Brain pericyte (primary cell): ENCODE measurements at regions not wholly inside any gene's neighbourhood (a gene's known extent, or its start where the extent isn't known, plus 50 kb on each side); places are given as distances from the start of the nearest gene placed in this dataset.
"Not testable (repeated sequence)": the region's sequence is repeated elsewhere in the genome, so short reads cannot be mapped to it uniquely, and the experiment has no call there.

ENCODE experiments used
- DNase-seq: peaks from one replicate; pipeline ENCODE4 v3.0.0-alpha.2; 2012; ENCODE audit warnings: low read depth, low spot score

GRCh38 chr7:66574768-66575167, 53.9 kb upstream of the KCTD7 start:
- DNase-seq = not testable (repeated sequence)

GRCh38 chr7:66575398-66575797, 53.3 kb upstream of the KCTD7 start:
- DNase-seq = no peak

DNA sequence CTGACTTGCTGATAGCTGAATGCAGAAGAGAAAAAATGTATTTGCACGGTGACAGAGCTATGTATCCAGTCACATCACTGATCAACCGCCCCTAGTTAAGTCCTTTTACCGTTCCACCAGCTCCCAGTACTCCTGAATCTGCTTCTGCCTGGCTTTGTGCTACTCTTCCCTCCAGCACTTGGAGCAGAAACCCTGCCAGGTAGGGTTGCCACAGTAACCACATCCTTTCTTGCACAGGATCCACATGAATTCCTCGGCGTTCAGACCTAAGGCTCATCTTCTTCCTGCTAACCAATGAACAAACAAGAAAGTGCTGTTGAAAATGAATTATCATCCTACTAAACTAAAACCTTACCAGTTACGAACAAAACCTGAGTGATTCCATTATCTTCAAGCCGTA, 52.0 kb upstream of the KCTD7 start:
- DNase-seq = no peak
